ENCODE measurements at regions not wholly inside any gene's neighbourhood (a gene's known extent, or its start where the extent isn't known, plus 50 kb on each side); places are given as distances from the start of the nearest gene placed in this dataset.

DNA sequence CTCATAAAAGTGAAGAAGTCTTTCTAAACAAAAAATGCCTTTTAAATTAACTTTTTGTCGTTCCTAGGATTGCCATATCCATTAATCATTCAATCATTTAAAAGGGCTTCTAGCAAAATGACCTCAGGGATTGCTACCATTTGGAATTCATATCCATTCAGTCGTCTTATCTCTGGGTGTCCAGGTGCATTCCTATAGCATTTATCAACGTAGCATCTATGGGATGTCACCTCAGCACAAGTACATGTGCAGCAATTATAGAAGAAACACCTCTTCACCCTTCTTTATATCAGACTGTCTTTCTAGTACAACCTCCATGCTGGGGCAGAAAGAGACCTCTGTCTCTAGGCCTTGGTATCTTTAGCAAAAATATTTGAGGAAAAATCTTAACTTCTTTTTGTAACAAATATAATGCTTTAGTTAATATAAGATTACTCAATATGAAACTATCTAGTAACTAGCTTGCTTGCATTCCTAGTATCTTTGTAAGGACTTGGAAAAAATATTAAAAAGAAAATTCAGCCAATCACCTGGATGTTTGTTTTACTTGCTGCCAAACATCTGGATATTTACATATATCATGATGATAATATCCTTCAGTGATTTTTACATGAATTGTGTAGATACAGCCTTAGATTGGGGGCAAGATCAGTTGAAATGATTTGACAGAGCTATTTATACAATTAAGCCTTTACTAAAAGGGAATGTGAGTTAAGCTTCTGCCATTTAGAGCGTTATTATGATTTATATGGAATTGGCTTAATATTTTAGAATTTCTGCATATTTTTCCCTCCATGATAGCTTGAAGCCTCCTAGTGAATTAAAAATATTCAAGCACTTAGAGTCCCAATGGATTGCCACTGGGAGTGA, 356.8 kb downstream of the HDGFL1 start:
- TF ChIP-seq, protein P1, sequence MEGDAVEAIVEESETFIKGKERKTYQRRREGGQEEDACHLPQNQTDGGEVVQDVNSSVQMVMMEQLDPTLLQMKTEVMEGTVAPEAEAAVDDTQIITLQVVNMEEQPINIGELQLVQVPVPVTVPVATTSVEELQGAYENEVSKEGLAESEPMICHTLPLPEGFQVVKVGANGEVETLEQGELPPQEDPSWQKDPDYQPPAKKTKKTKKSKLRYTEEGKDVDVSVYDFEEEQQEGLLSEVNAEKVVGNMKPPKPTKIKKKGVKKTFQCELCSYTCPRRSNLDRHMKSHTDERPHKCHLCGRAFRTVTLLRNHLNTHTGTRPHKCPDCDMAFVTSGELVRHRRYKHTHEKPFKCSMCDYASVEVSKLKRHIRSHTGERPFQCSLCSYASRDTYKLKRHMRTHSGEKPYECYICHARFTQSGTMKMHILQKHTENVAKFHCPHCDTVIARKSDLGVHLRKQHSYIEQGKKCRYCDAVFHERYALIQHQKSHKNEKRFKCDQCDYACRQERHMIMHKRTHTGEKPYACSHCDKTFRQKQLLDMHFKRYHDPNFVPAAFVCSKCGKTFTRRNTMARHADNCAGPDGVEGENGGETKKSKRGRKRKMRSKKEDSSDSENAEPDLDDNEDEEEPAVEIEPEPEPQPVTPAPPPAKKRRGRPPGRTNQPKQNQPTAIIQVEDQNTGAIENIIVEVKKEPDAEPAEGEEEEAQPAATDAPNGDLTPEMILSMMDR (IDR thresholded peaks at IDR 0.05) = no peak
- no peak for TF ChIP-seq POLR2A (IDR thresholded peaks at IDR 0.05)
